GM18507 (cell line): ENCODE measurements at regions not wholly inside any gene's neighbourhood (a gene's known extent, or its start where the extent isn't known, plus 50 kb on each side); places are given as distances from the start of the nearest gene placed in this dataset.

Experiments used
- DNase-seq: peaks from one replicate; pipeline ENCODE4 v3.0.0; 2011; ENCODE audit warnings: low read depth; ENCODE audit not compliant: insufficient read length; ENCODE audit errors: extremely low spot score
- FAIRE-seq: peaks from 2 replicates; lab custom pipeline; 2011; peaks lifted over from hg19 to GRCh38; lab: Jason Lieb, UNC

DNA sequence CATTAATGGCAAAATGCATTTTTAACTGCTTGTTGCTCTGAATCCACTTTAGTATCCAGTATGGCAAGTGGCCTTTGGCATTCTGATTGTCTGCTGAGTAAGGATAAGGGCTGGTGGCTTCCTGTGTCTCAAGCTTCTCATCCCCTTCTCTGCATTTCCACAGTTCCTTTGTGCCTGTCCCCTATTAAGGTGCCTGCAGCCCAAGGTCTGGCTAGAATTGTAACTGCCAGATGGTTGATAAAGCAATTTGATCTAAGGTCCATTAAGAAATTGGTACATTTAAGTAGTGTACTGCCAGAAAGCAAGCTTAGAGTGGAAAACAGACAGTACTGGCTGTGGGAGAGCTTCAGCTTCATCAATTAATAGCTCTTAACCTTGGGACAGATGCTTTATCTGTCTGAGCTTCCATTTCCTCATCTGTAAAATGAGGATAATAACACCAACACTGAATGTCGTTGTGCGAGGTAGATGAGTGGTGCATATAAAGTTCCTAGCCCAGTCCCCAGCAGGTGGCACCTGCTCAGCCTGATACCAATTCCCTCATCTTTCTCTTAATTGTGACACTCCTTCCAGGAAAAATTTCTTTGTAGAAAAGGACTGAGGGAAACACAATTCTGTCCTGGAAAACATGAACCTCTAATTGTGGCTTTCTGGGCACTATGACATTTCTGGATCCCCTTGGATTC, 570.6 kb upstream of the GCFC2 start:
- DNase-seq (no peak), FAIRE-seq (no peak)

DNA sequence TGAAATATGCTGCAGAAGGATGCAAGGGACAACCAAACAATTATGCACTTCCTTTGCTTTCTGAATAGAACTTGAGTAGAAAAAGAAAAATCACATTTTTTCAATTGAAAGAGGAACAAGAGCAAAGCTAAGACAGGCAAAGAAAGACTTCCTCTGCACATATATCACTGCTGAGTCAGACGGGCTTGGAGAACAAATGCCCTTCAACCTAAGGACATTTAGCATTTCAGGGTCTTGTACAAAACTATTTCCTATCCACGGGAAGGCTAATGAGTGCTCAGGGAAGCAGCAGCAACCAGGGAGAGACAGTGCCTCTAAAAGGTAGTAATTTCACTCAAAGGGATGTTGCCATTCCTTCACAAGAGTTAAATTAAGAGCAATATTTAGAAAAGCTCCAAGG, 570.0 kb upstream of the GCFC2 start:
- no peak for DNase-seq
- FAIRE-seq, result no peak

DNA sequence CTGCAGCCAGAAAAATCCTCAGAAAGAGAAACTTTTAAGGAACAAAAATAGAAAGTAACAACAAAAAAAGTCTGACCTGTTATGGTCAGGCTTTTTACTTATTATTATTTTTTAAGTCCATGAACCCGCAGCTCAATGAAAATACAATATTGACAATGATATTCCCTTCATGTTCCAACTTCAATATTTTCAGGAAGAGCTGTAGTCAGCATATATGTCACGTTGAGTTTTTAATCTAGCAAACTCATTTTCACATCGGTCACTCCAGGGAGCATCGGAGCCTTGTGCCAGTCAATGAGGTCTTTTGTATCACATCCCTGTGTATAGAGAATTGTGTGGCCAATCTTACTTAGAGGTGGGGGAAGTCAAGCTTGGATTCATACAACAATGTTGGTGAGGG, 568.4 kb upstream of the GCFC2 start:
- no peak for FAIRE-seq

DNA sequence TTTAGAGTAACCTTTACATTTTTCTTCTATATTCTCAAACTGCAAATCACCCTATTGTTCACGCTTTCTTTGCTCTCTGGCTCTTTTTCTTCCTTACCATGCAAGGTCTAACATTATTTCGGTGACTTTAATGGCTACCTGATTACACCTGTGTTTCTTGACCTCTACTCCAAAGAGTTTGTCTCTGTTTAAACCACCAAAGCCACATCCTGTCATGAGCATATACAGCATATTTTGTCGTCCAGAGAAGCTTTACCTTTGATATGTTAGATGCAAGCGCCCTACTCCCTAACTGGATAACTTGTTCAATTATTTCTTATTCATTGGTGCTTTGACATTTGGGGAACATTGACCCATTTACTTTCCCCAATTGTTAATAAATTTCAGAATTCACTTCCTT, 565.1 kb upstream of the GCFC2 start:
- FAIRE-seq (no peak), DNase-seq (no peak)

More for the DNA sequence above, 568.4 kb upstream of the GCFC2 start:
- DNase-seq, result no peak

DNA sequence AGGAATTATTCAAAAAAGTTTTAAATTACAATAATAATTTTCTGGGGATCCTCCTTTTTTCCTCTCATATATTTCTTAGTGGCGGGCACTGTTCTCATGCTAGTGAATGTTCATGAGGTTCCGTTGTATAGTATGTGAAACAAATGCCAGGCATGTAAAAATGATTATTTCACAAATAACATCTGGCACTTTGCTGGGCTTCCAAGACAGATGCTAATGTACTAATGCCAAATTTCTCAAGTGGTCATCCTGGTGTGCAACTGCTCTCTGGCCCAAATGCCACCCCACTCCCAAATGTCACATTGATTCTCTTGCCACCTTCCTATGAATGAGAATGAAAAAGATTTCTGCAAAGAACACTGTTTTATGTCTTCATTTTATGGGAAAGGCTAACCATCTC, 564.0 kb upstream of the GCFC2 start:
- FAIRE-seq, result no peak
- DNase-seq, result no peak

DNA sequence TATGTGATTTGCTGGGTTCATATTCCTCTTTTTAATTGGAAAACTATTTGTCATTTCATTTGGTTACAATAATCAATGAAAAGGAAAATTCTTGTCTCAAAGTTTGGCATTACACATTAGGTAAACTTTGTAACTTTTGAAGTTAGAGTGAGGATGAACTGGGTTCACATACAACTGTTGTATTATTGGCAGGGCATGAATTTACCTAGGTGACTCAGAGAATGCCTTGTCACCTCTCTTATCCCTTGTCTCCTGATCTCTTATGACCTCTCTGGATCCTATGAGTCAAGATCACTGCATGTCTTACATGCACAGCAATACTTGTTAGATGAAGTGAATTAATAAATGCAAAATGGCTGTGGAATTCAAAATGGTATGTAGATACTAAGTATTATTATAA, 563.4 kb upstream of the GCFC2 start:
- FAIRE-seq, result no peak
- DNase-seq, result no peak

- DNase-seq (no peak), FAIRE-seq (no peak)
Observed at GRCh38 chr2:76270096-76270710, 559.5 kb upstream of the GCFC2 start.

DNA sequence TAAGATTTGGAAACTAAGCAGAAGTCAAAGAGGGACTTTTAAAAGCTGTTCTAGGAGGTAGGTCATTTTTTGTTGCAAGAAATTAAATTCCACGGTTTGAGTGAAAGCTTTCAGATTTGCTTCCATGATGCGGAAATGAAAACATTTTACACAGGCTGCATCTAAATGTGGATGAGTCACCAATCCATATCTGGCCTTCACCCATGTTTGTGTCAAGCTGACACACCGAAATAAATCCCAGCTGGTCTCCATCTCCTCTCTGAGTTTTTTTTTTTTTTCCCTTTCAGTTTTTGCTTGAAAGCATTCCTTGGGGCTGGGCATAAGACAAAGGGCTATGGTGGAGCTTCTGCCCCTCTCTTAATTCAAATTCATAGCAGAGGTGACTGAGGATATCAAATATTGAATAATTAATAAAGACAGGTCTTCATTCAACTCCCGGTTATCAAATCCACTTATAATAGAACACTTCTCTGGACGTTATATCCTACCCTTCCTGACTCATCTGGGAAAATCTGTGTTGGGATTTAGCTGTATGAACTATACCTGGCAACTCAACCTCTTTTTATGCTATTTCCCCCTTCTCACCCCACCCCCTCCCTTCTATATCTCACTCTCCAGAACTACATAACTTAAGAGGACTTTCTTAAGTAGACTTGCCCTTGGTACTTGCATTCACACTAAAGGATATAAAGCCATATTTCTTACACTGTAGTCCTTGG, 558.3 kb upstream of the GCFC2 start:
- no peak for FAIRE-seq
- no peak for DNase-seq

GRCh38 chr2:76268484-76268883, 557.8 kb upstream of the GCFC2 start:
- DNase-seq (no peak), FAIRE-seq (no peak)

- no peak for FAIRE-seq
Observed at GRCh38 chr2:76257802-76258201, 547.1 kb upstream of the GCFC2 start.

DNA sequence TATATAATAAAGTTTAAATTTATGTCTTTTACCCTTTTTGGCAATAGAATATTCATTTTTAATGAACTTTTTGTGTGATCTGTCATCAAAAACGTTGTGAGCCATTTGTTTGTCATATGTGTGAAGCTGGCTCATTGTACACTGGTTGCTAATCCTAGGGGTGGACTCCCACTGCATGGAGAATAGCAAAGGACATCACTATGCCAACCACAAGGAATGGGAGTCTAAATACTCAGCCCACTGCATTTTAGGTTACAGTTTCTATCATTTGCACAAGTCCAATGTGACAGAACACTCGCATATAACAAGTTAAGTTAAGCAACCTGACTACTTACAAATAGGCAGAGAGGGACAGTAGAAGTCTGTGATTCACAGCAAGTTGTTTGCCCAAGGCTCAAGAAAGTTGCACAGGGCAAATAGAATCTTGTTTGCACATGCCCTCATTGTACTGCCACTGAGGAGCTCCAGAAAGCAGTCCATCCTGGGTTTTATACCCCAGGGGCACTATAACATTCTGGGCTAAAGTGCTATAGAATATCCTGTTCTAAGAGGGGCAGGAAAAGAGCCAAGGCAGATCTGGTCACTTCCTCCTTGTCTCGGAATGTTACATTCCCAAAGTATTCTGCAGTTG, 545.9 kb upstream of the GCFC2 start:
- DNase-seq (no peak), FAIRE-seq (no peak)

More at GRCh38 chr2:76257802-76258201, 547.1 kb upstream of the GCFC2 start:
- no peak for DNase-seq

DNA sequence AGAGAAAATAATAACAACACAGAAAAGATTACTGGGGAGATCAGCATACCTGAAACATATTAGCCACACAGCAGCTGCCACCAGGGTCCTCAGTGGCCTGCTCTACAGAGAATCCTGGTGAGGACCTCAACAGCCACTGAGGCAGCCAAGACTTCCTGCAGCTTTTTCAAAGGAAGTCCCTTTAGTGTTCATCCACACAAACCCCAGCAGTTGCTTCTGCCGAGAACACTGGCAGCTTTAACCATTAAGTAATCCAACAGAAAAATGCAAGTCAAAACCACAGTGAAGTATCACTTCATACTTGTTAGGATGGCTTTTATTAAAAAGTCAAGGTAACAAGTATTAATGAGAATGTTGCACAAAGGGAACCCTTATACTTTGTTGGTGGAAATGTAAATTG, 542.0 kb upstream of the GCFC2 start:
- DNase-seq (no peak), FAIRE-seq (no peak)

DNA sequence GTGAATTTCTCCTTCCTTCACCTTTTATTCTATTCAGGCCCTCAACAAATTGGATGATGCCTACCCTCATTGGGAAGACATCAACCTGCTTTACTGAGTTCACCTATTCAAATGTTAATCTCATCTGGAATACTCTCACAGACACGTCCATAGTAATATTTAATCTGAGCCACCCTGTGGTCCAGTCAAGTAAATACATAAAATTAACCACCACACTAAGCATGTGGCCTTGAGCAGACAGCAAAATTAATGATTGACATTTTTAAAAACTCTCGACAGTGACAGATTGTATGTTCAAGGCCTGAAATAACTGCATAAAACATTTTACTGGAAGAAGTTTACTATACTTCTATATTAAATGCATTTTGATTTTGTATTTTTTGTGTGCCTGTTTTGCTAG, 540.6 kb upstream of the GCFC2 start:
- FAIRE-seq, result no peak
- DNase-seq, result no peak

DNA sequence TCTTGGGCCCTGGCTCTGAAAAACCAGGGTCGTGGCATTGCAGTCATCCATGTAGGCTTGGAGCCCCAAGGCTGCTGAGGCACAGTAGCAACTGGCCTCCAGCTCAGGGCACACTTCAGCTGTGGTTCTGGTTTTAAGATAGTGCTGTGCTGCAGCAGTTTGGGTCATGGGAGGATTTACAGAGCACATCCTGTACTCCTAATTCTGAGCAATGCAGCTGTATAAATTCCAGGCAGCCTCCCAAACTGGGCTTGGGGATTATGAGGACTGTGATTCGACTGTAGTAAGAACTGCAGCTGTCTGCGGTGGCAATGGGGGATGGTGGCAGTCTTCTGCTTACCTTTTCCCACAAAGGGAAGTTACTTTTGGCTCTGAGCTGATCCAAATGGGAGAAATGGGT, 536.3 kb upstream of the GCFC2 start:
- FAIRE-seq (no peak), DNase-seq (no peak)

DNA sequence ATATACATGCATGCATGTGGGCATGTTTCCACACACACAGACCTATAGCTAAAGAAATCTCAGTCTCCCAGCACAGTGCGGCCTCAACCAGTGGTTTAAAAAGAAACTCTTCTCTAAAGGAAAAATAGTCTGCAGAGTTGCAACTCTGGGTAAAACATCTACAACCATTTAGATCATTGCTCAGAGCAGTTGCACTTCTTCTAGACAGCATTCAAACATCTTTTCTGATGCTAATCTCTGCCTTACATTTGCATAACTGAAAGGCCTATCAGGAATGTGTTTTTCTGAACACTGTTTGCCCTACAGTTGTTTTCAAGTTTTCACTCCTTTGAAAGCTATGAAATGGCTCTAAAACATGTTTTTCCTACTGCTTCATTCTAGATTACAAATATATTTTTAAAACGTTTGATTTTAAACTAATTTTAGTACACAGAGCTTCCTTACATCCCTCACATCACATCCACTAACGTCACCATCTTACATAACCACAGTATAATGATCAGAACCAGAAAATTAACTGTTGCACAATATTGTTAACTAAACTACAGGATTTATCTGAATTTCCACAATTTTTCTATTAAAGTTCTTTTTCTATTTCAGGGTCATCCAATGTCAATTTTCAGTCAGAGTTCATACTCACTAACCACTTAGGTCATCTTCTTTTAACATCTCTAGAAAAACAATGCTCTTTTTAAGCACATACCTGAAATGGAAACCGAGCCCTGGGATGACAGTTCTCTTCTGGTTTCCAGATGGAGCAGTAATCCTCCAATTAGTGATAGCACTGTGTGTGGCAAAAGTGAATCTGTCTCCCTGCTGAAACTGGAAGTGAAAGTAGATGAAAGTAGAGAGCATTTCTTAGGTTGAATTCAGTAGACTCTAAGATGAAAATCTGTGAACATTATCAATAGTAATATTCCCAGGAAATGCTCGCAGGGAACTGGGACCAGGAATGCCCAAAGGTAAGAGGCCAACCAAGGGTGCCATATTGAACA, 501.6 kb upstream of the GCFC2 start:
- no peak for DNase-seq
- no peak for FAIRE-seq

DNA sequence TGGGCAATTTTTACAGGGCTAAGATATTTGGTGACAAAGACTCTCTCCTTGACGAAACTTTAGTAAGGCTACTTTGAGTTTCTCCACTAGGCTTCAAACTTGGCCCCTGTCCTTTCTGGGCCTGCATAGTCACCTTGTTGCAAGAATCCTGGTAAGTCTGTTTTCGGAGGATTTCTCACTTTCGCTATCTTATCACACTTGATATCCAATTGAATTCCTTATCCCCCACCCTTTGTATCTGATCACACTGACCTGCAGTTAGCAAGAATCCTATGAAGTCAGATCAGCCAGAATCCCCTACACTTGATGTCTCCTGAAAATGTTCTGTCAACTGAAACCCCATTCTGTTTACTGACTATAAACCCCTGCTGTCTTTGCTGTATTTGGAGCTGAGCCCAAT, 499.8 kb upstream of the GCFC2 start:
- no peak for DNase-seq
- no peak for FAIRE-seq

GRCh38 chr2:76204048-76204447, 493.3 kb upstream of the GCFC2 start:
- FAIRE-seq, result no peak
- DNase-seq, result no peak

- FAIRE-seq, result no peak
- DNase-seq, result no peak
Observed at GRCh38 chr2:76202866-76203265, 492.2 kb upstream of the GCFC2 start.

DNA sequence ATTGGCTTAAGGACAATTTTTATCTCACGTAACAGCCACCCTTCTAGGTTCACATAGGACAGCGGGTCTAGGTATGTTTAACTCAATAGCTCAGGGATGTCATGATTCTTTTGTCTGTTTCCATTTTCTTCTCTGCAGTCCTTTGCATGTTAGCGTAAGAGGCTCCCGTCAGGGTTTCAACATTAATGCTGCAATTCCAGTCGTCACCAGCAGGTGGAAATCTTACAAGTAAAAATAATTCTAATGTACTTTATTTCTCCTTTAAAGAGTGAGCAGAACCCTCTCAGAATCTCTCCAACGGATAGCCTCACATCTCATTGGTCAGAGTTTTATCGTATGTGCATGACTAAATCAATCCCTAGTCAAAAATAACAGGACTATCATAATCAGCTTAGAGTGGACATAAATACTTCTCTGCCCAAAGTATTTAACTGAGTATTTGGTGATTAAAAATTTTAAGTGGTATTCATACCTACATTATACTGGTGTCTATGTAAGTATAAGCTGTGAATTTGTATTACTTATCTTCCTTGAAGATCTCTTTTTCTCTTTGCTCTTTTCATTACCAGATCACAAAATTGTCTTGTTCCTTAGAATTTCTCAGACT, 487.2 kb upstream of the GCFC2 start:
- DNase-seq, result no peak
- FAIRE-seq, result peak; percentile 68
